ENCODE measurements at regions not wholly inside any gene's neighbourhood (a gene's known extent, or its start where the extent isn't known, plus 50 kb on each side); places are given as distances from the start of the nearest gene placed in this dataset.

GRCh38 chr2:6053743-6054142 lies 361.6 kb downstream of the SOX11 start:
- Histone ChIP-seq H3K27ac (ENCODE audit: extremely low read length, insufficient read depth, low read length) (no peak overlapping the region), H3K27me3 (ENCODE audit: control insufficient read depth in 1 of 2, insufficient read depth in 2 of 2, low read length in 2 of 2) (no peaks in the 10 kb centered on the region), H3K4me2 (ENCODE audit: low read depth, low read length) (no peak overlapping the region), H3K79me2 (ENCODE audit: insufficient read depth, low read length) (no peaks in the 10 kb centered on the region), H3K9ac (ENCODE audit: insufficient read depth, low read depth, low read length) (no peak overlapping the region), H3K4me3 (replicated peaks in 1 of 3; ENCODE audit: insufficient read depth in 1 of 3, low read depth in 2 of 3, low read length in 3 of 3) (no peak overlapping the region), H4K20me1 (ENCODE audit: insufficient read depth, low read length) (no peaks in the 10 kb centered on the region), H3K4me1 (ENCODE audit: insufficient read depth, low read length) (no peaks in the 10 kb centered on the region), H2AFZ (ENCODE audit: low read length) (no peak overlapping the region), H3K36me3 (replicated peaks in 1 of 2; ENCODE audit: control insufficient read depth in 1 of 2, insufficient read depth in 2 of 2, low read length in 2 of 2) (no peaks in the 10 kb centered on the region), H3K9me3 (ENCODE audit: low read length) (peaks cover 59% of the 10 kb centered on the region; the same call in 1 of the 2 replicates)
- BruUV-seq (replicated peaks) = no TSS peak
- ATAC-seq (no peak), DNase-seq (ENCODE audit: low spot score) (no peak), FAIRE-seq (no peak)
- in situ Hi-C loops (cut with HindIII; ENCODE audit: extremely low pct_ligation_motif_present, low pct_unique_long_range_greater_than_20kb) (no loop called here), intact Hi-C loops (cut with micrococcal nuclease; ENCODE audit: unreplicated experiment) (no loop called here)
- ChIA-PET POLR2A (no interaction called here), CTCF (ENCODE audit: low intra/inter-chr PET ratio, low total read pairs) (no interaction called here)
- WGBS (ENCODE audit: low lambda C conversion rate) = 2% methylated on average over 5 of the region's 5 CpGs
- TF ChIP-seq ZMAT5 (CRISPR knock-in tag; IDR thresholded peaks at IDR 0.05; ENCODE audit: borderline replicate concordance, low read depth) (no peak), KIAA2018 (CRISPR knock-in tag; IDR thresholded peaks at IDR 0.05; ENCODE audit: borderline replicate concordance) (no peak), ATRX (CRISPR knock-in tag; IDR thresholded peaks at IDR 0.05; ENCODE audit: borderline replicate concordance) (no peak), ZNF557 (CRISPR knock-in tag; IDR thresholded peaks at IDR 0.05) (no peak), RNF2 (conservative IDR thresholded peaks at IDR 0.05; ENCODE audit: low read depth) (no peak), ZNF580 (CRISPR knock-in tag; IDR thresholded peaks at IDR 0.05; ENCODE audit: borderline replicate concordance, low read depth) (no peak), PITX1 (CRISPR knock-in tag; IDR thresholded peaks at IDR 0.05) (no peak), CSRNP1 (CRISPR knock-in tag; IDR thresholded peaks at IDR 0.05) (no peak)

Data from HepG2 (cell line).